Inflammatory macrophage treated with lipopolysaccharide for 1 hour (primary cell): ENCODE measurements at regions not wholly inside any gene's neighbourhood (a gene's known extent, or its start where the extent isn't known, plus 50 kb on each side); places are given as distances from the start of the nearest gene placed in this dataset.
"Not testable (repeated sequence)": the region's sequence is repeated elsewhere in the genome, so short reads cannot be mapped to it uniquely, and the experiment has no call there.

Source experiments
- DNase-seq, 2 donors: peaks; one replicate each; pipeline ENCODE4 v3.0.0-alpha.2; 2020 to 2022

DNA sequence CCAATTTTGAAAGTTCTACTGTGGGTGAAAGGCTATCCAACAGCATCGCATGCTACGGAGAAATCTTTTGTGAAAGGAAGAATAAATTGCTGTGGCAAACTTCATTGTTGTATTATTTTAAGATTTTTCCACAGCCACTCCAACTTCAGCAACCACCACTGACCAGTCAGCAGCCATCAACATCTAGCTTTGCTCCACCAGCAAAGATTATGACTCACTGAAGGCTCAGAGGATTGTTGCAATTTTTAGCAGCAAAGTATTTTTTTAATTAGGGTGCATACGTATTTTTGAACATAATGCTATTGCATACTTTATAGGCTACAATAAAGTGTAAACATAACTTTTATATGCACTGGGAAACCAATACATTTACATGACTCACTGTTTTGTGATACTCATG is 493.5 kb downstream of the TFAP2A start:
- no peak for DNase-seq

DNA sequence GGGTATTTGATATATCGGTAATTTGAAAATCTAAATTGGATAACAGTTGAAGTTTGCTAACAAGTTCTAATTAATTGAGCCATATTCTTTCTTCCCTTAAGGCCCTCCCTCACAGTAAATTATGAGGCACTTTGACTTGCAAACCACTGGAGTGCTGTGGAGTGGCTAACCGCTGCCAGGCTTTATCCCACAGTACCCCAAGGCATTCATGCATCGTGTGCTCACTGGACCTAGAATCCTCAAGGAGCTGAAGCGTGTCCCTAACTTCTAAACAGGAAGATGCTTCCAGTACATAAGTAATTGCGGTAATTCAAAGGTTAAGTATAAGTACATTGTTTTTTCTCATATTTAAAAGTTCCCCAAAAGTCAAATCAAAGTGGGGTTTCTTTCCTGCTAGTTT is 499.9 kb downstream of the TFAP2A start:
- no peak for DNase-seq

DNA sequence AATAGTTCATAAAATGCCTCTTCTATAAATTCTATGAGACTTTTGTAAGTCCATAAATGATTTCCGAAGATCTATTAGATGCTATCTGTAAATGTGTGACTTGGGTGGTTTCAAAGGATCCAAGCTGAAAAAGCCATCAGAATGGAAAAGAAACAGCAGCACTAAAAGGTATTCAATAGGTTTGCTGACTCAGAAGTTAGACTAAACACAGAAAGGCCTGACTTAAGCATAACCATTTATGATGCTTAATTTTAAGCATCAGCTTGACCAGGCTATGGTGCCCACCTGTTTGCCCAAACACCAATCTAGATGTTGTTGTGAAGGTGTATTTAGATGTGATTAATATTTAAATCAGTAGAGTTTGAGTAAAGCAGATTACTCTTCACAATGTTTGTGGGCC is 513.5 kb downstream of the TFAP2A start:
- DNase-seq = no peak

DNA sequence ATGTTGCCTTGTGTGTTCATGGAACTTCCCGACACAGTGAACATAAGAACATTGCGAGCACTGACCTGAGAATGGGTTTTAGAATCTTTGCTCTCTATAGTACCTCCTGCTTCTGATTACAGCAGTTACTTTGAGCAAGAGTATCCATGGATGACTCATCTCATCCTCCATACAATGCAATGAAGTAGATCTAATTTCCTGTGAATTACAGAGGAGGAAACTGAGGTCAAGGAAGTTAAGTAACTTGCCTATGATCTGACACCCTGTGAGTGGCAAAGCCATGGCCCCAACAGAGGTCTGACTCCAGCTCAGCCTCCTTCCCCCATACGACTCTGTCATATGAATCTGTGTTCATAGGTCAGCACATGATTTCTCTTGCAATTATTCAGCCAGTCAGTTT is 518.1 kb downstream of the TFAP2A start:
- no peak for DNase-seq

DNA sequence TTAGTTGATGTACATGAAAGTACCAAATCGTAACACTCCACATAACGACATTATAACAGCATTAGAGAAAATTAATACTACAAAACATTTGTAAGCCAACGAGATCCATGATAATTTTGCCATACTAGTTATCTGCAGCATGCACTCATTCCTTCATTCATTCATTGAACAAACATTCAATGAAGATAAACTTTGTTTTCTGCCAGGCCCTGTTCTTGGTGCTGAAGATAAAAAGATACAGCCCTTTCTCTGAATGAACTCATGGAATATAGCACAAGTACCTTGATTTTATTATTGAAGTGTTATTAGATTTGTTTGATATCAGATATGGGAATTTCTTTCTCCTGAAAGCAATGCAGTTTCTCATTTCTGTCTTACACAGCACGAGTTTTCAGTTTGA is 524.0 kb downstream of the TFAP2A start:
- DNase-seq = no peak

DNA sequence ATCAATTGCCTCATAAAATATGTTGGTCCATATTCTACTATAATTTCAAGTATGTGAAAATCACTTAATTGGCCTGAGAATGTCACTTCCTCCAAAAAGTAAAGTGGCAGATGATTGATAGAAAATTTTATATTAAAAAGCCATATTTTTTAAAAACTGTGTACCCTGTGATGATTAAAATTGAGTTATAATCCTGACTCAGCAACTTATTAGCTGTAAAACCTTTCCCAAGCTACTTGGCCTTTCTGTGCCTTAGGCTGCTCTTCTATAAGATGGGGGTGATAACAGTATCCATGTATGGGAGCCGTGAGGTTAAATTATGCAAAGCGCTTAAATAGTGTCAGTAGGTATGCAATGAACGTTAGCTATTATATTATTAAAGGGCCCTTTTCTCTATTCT is 524.4 kb downstream of the TFAP2A start:
- no peak for DNase-seq

DNA sequence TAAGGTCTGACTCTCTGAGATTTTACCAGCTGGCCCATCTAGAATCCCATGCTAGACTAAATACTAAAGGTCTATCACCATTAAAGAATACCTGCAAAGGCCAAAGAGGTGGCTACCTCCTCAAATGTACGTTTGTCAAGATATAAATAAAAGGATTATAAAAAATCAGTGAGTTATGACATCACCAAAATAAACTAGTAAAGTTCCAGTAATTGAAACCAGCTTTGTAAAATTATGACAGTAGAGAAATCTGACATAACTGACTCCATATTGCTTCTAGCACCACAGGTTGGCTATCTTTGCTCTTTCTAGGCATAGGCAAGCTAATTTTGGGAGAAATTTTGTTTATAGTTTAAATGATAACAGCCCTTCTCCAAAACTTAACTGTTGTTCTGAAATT is 536.3 kb downstream of the TFAP2A start:
- no peak for DNase-seq

DNA sequence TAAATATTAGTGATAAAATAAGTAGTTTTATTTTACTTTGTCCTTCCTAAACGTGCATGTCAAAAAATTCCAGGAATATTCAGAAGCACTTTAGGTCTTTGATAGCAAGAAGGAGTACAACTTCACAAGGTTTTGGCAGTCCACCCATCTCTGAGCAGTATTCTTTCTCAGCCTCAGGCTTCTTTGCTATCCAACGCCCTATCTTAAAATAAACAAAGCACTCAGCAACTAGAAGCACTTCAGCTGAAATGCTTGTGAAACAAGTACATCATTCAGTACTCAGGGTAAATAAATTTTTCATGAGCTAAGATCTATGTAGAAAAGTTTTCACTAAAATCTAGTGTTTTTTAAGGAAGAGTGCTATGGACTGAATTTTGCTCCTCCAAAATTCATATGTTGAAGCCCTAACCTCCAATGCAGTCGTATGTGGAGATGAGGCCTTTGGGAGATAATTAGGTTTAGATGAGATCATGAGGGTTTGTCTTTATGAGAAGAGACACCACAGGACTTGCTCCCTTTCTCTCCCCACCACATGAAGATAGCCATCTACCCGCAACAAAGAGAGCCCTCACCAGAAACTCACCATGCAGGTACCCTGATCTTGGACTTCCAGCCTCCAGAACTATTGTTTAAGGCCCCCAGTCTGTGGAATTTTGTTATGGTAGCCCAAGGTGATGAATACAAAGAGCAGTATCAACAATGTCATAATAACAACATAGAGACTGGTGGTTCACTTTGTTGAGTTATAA is 539.1 kb downstream of the TFAP2A start:
- no peak for DNase-seq

DNA sequence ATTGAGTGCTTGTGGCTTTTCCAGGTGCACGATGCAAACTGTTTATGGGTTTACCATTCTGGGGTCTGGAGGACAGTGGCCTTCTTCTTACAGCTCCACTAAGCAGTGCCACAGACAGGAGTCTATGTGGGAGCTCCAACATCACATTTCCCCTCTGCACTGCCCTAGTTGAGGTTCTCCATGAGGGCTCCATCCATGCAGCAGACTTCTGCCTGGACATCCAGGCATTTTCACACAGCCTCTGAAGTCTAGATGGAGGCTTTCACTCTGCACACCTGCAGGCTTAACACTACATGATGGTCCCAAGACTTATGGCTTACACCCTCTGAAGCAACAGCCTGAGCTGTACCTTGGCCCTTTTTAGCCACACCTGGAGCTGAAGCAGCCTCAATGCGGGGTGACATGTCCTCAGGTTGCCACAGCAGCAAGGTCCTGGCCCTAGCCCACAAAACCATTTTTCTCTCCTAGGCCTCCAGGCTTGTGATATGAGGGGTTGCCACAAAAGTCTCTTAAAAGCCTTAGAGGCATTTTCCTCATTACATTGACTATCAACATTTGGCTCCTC is 552.2 kb downstream of the TFAP2A start:
- no peak for DNase-seq

DNA sequence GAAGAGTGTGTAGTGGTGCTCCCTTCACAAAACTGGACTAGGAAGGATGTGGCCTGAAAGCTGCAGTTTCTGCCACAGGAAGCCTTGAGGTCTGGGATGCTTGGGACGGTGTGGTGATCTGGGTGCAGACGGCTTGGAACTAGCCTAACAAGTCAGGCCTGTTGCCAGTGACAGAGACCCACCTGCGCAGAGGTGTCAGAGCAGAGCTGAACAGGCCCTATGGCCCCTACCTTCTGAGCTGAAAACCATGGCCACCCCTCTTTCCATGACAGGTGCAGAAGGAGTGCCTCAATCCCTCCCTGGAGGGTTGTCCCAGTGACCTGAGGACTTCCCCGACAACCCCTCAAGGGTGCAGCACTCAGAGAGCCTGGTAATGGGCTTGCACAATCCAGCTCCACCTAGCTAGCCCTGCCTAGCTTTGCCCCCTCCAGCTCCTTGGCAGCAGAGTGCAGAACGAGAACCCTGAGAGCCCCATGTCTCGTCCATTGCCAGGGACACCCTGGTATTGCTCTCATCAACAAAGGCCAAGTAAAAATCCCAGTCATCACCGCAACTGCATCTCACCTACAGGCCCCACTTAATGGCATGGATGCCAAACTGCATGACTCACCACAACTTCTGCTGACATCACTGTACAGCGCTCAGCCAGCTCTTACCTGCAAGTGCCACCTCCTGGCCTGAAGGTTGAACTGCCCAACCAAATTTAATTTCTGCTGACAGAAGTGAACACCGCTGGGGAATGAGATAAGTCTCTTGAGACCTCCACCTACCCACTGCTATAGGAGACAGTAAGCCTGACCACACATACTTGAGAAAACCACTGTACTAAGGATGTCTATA is 563.1 kb downstream of the TFAP2A start:
- no peak for DNase-seq

DNA sequence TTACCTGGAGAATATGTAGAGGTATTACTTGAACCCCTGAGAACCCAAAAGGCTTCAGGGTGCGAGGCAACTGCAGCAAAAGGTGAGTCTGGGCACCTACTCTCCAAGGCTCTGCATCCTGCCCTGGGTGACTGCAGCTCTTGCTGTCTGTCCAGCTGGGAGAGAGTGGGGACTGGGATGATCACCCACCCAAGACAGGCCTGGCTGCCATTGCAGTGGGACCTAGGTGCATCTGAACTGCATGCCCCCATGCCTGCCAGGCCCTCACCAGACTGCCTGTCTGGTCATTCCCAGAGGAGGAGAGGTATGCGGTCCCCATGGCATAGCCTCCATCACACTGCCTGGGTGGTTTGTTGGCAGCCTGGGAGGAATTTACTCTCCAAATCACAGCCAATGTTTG is 563.9 kb downstream of the TFAP2A start:
- DNase-seq = no peak

DNA sequence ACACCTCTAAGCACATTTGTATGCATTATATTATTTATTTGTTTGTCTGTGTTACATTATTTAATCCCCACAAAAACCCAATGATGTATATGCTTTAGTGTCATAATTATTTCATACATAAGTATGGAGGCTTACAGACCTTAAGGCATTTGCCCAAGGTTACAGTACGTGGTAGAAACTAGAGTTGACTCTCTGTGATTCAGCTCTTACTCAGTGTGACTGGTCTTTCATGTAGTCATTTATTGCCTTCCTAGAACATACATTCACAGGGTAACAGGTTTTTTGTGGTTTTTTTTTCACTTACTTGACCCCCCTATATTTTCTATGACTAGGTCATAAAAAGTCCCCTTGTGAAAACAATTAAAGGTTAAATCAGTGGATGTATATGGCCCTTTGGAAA is 566.8 kb downstream of the TFAP2A start:
- DNase-seq = no peak

DNA sequence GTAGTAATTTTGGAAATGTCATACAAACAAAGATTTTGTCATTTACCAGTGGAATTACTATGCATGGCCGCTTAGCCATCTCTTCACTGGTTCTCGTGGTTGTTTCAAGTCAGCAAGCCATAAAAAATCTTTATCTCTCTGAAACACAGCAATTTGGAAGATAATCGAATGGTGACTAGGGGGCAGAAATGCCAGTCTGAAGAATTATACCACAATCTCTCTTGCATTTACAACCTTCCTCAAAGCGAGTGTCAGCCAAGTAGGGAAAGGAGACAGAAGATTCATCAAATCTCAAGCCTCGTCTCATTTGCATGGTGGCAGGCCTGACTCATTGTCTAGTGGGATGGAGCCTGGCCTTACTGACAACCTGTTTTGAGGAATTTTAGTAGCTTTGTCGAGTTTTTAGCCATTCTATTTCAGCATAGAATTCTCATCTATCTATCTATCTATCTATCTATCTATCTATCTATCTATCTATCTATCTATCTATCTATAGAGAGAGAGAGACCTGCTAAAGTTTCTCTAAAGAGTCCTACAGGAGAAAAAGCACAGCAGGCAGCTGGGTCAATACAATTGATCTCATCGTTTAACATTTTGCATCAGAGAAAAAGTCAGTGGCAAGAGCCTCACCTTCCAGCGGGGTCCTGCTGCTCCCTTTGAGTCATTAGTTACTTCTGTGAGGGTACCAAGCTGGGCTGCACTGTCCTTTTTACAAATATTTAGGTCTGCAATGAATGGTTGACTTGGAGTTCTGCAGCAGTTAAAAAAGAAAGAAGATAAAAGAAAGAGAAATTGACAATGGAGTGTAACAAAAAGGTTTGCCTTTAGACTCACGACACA is 572.8 kb downstream of the TFAP2A start:
- no peak for DNase-seq

DNA sequence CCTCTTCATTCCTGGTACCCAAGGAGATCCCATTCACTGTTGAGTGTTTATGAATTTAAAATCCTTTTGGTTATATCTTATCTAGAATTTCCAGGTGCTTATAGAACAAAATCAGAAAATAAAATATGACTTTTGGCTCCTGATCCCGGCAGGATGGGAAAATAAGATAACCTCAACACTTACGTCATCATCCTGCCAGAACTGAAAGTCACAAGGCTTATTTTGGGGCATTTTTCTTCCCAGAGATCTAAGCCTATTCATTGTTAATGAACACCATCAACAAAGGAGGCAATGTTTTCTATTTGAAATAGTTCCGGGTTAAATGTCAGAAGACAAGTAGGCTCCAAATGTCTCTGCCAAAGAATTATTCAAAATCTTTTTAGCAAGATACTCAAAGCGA is 580.6 kb downstream of the TFAP2A start:
- no peak for DNase-seq

DNA sequence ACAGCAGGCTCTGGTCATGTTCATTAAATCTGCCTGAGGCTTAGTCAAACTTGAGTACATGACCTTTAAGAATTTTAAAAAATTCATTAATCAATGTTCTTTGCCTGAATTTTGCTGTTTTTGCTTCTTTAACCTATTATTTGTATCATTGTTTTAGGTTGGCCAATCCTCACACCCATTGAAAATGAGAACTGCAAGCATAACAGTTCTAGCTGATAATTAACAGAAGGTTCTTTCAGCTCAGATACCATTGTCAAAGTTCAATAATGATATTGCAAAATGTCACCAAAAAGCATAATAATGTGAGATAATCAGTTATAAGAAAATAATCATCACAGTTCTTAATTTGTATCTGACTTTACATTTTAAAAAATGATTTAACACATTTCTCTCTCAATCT is 583.1 kb downstream of the TFAP2A start:
- no peak for DNase-seq

DNA sequence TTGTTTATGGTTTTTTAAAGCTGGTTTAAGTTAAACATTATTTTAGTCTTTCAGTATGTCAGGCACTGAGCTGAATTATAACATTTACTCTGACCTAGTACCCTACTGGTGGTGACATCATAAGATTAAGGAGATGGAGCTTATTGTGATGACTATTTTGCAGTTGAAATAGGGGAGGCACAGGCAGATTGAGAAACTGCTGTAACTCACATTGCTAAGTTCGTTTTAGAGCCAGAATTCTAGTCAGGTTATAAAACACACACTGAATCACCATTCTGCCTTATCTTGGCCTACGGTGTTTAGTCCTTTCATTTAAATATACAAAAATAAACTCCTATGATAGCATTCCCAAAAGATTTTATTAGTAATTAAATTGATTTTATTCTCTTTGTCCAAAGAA is 584.1 kb downstream of the TFAP2A start:
- DNase-seq = no peak

DNA sequence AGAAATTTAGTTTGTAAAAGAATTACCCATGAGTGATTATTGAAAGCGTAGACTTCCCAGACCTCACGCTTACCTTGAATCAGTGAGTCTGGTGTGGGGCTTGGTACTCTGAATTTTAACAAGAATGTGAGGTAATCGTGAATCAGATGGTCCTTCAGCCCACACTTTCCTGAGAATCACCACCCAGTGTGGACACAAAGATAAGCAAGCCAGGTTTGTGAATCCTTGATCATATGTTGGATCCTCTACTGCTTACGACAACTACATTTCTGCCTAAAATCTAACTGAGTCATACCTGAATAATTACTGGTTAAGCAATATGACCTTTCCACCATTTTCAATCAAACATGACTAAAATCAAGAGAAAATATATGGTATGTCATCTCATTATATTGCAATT is 589.3 kb downstream of the TFAP2A start:
- no peak for DNase-seq

DNA sequence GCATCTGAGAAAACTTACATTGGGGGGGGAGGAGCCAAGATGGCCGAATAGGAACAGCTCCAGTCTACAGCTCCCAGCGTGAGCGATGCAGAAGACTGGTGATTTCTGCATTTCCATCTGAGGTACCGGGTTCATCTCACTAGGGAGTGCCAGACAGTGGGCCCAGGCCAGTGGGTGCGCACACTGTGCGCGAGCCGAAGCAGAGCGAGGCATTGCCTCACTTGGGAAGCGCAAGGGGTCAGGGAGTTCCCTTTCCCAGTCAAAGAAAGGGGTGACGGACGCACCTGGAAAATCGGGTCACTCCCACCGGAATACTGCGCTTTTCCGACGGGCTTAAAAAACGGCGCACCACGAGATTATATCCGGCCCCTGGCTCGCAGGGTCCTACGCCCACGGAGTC is 604.1 kb downstream of the TFAP2A start:
- not testable (repeated sequence) for DNase-seq

DNA sequence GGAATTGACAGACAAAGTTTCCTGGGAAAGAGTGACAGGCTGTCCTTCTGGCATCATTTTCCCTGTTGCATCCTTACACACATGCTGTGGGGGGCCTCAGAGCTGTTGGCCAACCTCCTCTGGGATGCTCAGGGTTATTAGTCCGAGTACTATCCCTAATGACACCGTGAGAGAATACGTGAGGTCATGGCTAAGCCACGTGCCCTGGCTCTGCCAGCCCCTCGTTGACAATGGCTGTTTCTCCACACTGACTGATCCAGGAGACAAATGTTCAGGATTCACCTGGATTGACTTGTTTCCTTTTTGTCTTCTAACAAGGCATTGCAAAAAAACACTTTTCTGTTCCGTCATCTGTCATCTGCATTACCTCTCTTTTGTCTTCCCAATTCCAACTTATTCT is 604.6 kb downstream of the TFAP2A start:
- no peak for DNase-seq

DNA sequence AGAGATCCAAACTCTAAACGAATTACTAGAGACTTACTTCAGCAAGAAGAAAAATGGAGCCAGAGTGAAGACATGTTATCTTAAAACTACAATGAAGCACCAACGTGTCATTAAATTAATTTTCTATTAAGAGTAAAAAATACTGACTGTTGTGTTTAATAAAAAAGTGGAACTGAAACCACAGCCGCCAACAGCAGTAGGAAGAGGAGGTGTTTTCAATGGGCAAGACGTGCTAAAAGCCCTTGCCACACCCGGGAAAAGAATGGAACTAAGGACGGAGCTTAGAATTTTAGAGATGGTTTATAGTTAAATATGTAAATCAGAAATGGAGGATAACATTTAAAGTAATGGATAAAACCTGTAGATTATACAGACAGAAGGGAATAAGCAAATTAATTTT is 608.7 kb downstream of the TFAP2A start:
- DNase-seq = no peak

DNA sequence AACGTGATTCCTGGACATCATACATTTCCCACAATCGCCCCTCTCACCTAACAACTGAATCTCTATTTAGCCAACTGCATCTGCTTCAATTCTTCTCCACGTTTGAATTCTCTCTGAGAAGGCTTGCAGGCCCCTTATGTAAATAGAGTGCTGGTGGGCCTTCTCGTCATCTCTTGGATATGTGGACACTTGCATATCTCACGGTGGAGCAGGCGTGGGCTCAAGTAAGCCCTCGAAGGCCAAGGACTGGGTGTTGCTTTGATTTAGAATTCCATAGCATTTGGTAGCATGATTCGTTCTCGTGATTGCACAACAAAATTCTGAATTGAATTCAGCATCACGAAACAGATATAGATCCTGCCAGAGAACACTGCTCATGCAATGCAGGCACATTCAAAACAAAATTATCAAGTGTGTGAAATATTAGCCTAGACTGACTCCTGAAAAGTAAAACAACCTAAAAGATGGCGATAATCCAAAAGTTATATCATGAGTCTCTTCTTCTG is 613.6 kb downstream of the TFAP2A start:
- no peak for DNase-seq

DNA sequence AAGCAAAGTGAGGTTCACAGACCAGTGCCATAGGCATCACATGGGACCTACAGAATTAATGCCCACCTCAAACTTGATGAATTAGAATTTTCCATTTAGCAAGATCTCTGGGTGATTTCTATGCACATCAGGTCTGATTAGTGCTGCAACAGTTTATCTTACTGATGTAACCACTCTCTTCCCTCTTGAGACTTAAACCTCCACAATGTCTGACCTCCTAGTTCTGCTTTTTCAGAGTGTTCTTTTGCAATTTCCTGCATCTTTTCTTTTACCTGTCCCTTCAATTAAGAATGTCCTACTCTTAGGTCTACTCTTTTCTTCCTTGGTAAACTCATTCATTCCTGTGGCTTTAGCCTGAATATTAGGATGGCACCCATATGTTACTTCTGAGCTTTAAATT is 615.3 kb downstream of the TFAP2A start:
- no peak for DNase-seq

DNA sequence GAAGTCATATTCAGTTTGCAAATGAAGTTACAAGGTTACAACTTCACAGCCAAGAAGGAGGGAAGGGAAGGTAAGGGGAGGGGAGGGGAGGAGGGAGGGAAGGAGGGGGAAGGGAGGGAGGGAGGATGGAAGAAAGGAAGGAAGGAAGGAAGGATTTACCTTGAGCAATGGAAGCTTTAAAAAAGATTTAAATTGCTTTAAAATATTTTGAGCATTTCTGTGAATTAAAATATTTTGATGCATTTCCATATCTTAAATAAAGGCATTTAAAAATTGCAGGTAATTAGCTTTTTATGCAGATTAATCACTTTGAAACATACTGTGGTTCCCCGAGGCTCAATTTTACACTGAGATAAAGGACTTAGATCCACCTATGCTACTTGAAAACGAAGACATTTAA is 618.0 kb downstream of the TFAP2A start:
- DNase-seq = no peak
